LoVo (cell line): ENCODE measurements at regions not wholly inside any gene's neighbourhood (a gene's known extent, or its start where the extent isn't known, plus 50 kb on each side); places are given as distances from the start of the nearest gene placed in this dataset.

Experiments used
- DNase-seq: peaks from one replicate; pipeline ENCODE4 v3.0.0-alpha.2; 2016; ENCODE audit warnings: low spot score

GRCh38 chr10:21092683-21093524 is 195.8 kb upstream of the NEBL start:
- peak; percentile 47 for DNase-seq

- DNase-seq, result no peak
Observed at GRCh38 chr10:21090609-21091082, 193.5 kb upstream of the NEBL start.

- DNase-seq, result no peak
Observed at GRCh38 chr10:21087476-21087875, 190.4 kb upstream of the NEBL start.

GRCh38 chr10:21084700-21085099 is 187.6 kb upstream of the NEBL start:
- DNase-seq, result no peak

GRCh38 chr10:21083861-21084260 is 186.8 kb upstream of the NEBL start:
- no peak for DNase-seq

- no peak for DNase-seq
Observed at GRCh38 chr10:21082206-21082605, 185.1 kb upstream of the NEBL start.

- DNase-seq, result no peak
Observed at GRCh38 chr10:21080261-21080660, 183.2 kb upstream of the NEBL start.

GRCh38 chr10:21079330-21079658 is 182.2 kb upstream of the NEBL start:
- DNase-seq, result no peak

GRCh38 chr10:21078410-21079329 is 181.6 kb upstream of the NEBL start:
- peak; percentile 70 for DNase-seq

- DNase-seq, result no peak
Observed at GRCh38 chr10:21077681-21078080, 180.6 kb upstream of the NEBL start.

- DNase-seq, result no peak
Observed at GRCh38 chr10:21076381-21076780, 179.3 kb upstream of the NEBL start.

- DNase-seq, result no peak
Observed at GRCh38 chr10:21075880-21076279, 178.8 kb upstream of the NEBL start.

- DNase-seq, result no peak
Observed at GRCh38 chr10:21071001-21071673, 174.0 kb upstream of the NEBL start.

- no peak for DNase-seq
Observed at GRCh38 chr10:21069929-21070700, 173.0 kb upstream of the NEBL start.

- no peak for DNase-seq
Observed at GRCh38 chr10:21069278-21069677, 172.2 kb upstream of the NEBL start.

- no peak for DNase-seq
Observed at GRCh38 chr10:21068026-21068656, 171.0 kb upstream of the NEBL start.

GRCh38 chr10:21065621-21066248 is 168.6 kb upstream of the NEBL start:
- DNase-seq, result no peak

GRCh38 chr10:21061982-21062381 is 164.9 kb upstream of the NEBL start:
- no peak for DNase-seq

GRCh38 chr10:21061184-21061583 is 164.1 kb upstream of the NEBL start:
- DNase-seq, result no peak

GRCh38 chr10:21060626-21061025 is 163.5 kb upstream of the NEBL start:
- DNase-seq, result no peak

- DNase-seq, result no peak
Observed at GRCh38 chr10:21057989-21058388, 160.9 kb upstream of the NEBL start.
